ENCODE measurements at regions not wholly inside any gene's neighbourhood (a gene's known extent, or its start where the extent isn't known, plus 50 kb on each side); places are given as distances from the start of the nearest gene placed in this dataset.

- TF ChIP-seq EZH2 (IDR thresholded peaks at IDR 0.05; ENCODE audit: insufficient read depth, poor library complexity, severe bottlenecking) (no peak), EZH2phosphoT487 (IDR thresholded peaks at IDR 0.05; ENCODE audit: insufficient read depth, low read depth) (no peak)
These were observed 60.5 kb downstream of the CTSL start for GRCh38 chr9:87786423-87786822.

All from GM23248 (cell line).